Lower leg skin (tissue), 3 donors: ENCODE measurements at regions not wholly inside any gene's neighbourhood (a gene's known extent, or its start where the extent isn't known, plus 50 kb on each side); places are given as distances from the start of the nearest gene placed in this dataset.

Source experiments
- CTCF ChIP-seq, 3 donors: fragments of 450-650 bp; IDR thresholded peaks; one replicate each; pipeline ENCODE4 v1.5.1; 2016; ENCODE audit warnings: antibody characterized with exemption in 3 of 3, mild to moderate bottlenecking in 3 of 3, moderate library complexity in 2 of 3
- POLR2A ChIP-seq, 2 donors: fragments of 450-650 bp; IDR thresholded peaks; one replicate each; pipeline ENCODE4 v1.6.1; 2016 to 2017; ENCODE audit warnings: antibody characterized with exemption in 2 of 2, mild to moderate bottlenecking in 1 of 2, moderate library complexity in 1 of 2

- TF ChIP-seq CTCF (IDR thresholded peaks at IDR 0.05) (no peak), POLR2A (IDR thresholded peaks at IDR 0.05) (no peak)
Observed at GRCh38 chr6:121535777-121536176, 100.3 kb downstream of the GJA1 start.
